ENCODE measurements at regions not wholly inside any gene's neighbourhood (a gene's known extent, or its start where the extent isn't known, plus 50 kb on each side); places are given as distances from the start of the nearest gene placed in this dataset.

DNA sequence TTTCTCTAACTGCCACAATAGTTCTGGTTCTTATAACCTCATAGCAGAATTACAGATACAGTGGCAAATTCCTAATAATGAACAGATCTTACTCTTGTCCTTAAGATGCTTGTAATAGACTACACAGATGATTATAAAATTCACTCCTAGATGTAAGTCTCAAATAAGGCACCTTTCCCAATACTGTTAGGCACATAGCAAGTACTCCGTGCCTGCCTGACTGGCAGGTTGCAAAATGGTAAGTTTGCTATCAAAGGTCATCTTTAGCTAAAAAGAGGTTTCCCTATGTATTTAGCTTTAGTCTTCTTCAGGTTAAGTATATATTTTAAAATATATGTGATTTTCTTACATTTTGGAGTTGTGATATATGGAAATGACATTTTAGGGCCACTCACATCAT, 50.4 kb upstream of the FHIP2A start:
- TF ChIP-seq, protein P1, sequence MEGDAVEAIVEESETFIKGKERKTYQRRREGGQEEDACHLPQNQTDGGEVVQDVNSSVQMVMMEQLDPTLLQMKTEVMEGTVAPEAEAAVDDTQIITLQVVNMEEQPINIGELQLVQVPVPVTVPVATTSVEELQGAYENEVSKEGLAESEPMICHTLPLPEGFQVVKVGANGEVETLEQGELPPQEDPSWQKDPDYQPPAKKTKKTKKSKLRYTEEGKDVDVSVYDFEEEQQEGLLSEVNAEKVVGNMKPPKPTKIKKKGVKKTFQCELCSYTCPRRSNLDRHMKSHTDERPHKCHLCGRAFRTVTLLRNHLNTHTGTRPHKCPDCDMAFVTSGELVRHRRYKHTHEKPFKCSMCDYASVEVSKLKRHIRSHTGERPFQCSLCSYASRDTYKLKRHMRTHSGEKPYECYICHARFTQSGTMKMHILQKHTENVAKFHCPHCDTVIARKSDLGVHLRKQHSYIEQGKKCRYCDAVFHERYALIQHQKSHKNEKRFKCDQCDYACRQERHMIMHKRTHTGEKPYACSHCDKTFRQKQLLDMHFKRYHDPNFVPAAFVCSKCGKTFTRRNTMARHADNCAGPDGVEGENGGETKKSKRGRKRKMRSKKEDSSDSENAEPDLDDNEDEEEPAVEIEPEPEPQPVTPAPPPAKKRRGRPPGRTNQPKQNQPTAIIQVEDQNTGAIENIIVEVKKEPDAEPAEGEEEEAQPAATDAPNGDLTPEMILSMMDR (IDR thresholded peaks at IDR 0.05), result no peak
- H3K27me3 Mint-ChIP-seq (ENCODE audit: unreplicated experiment), result no peaks in the 10 kb centered on the region
- peaks cover 18% of the 10 kb centered on the region for H3K4me1 Mint-ChIP-seq (ENCODE audit: unreplicated experiment)
- no peak overlapping the region for H3K27ac Mint-ChIP-seq (ENCODE audit: unreplicated experiment)
- DNase-seq (ENCODE audit: extremely low spot score, unreplicated experiment), result no peak
- no peaks in the 10 kb centered on the region for H3K9me3 Mint-ChIP-seq (ENCODE audit: unreplicated experiment)
- H3K36me3 Mint-ChIP-seq (ENCODE audit: unreplicated experiment), result no peaks in the 10 kb centered on the region
- no peak overlapping the region for H3K4me3 Mint-ChIP-seq (ENCODE audit: unreplicated experiment)

DNA sequence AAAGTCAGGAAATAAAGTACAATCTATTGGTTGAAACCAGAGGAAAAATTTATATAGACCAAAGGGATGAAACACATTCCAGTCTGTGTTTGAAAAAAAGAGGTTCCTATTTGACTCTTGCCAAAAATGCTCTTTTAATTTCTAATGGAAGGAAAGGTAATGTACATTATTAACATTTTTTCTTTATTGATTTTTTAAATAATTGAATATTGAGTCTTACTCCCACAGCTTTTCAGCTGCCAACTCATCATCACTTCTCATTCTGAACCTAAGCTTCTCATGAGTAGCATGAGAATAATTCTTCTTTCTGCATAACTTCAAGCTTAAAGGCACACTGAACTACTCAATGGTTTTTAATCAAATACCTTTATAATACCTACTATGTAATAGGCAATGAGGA, 49.8 kb upstream of the FHIP2A start:
- TF ChIP-seq, protein P1 (IDR thresholded peaks at IDR 0.05), result no peak
- no peaks in the 10 kb centered on the region for H3K27me3 Mint-ChIP-seq (ENCODE audit: unreplicated experiment)
- H3K27ac Mint-ChIP-seq (ENCODE audit: unreplicated experiment), result no peak overlapping the region
- H3K4me3 Mint-ChIP-seq (ENCODE audit: unreplicated experiment), result no peak overlapping the region
- H3K9me3 Mint-ChIP-seq (ENCODE audit: unreplicated experiment), result no peaks in the 10 kb centered on the region
- peaks cover 16% of the 10 kb centered on the region for H3K4me1 Mint-ChIP-seq (ENCODE audit: unreplicated experiment)
- no peak for DNase-seq (ENCODE audit: extremely low spot score, unreplicated experiment)
- no peaks in the 10 kb centered on the region for H3K36me3 Mint-ChIP-seq (ENCODE audit: unreplicated experiment)

Measured in osteocyte (in vitro differentiated cells).